PC-9 (cell line): ENCODE measurements at regions not wholly inside any gene's neighbourhood (a gene's known extent, or its start where the extent isn't known, plus 50 kb on each side); places are given as distances from the start of the nearest gene placed in this dataset.

Source experiments
- BruUV-seq: library from RNA; stranded (reverse); fragments of 400-500 nt; replicated peaks from 2 replicates; lab custom pipeline; 2021; lab: Mats Ljungman, UMichigan
- CTCF ChIA-PET: fragments of 300-600 bp; sonication (Branson Sonifier 250); formaldehyde crosslinking; loops from one replicate; lab custom pipeline; 2022; ENCODE audit warnings: antibody characterized with exemption; lab: Charles Lee
- POLR2A ChIA-PET: fragments of 300-600 bp; sonication (Branson Sonifier 250); formaldehyde crosslinking; loops from one replicate; lab custom pipeline; 2022; ENCODE audit warnings: antibody characterized with exemption; ENCODE audit not compliant: unreplicated experiment; lab: Charles Lee
- DNase-seq, 2 experiments: peaks; one replicate each; pipeline versions ENCODE4 v3.0.0 to v3.0.0-alpha.2; 2015 to 2022; ENCODE audit warnings: mixed read lengths in 1 of 2
- H2AFZ ChIP-seq: fragments of 200-600 bp; sonication (generic); 2 replicates; pipeline ENCODE4 v1.8.1; 2017; ENCODE audit warnings: antibody characterized with exemption
- H3F3A ChIP-seq: fragments of 200-600 bp; sonication (generic); 2 replicates; pipeline ENCODE4 v1.8.1; 2017; ENCODE audit warnings: antibody characterized with exemption, mild to moderate bottlenecking, low read depth; ENCODE audit not compliant: insufficient read depth
- H3K27ac ChIP-seq: fragments of 200-600 bp; sonication (generic); 2 replicates; pipeline ENCODE4 v1.6.1; 2016; ENCODE audit warnings: mixed run types
- H3K27me3 ChIP-seq: fragments of 200-600 bp; sonication (generic); 2 replicates; pipeline ENCODE4 v1.6.1; 2016; ENCODE audit warnings: low read depth, mixed run types; ENCODE audit not compliant: insufficient read depth
- H3K36me3 ChIP-seq: fragments of 200-600 bp; sonication (generic); 2 replicates; pipeline ENCODE4 v1.6.1; 2016; ENCODE audit warnings: low read depth, mixed run types
- H3K4me1 ChIP-seq: fragments of 200-600 bp; sonication (generic); replicated peaks from 2 replicates; pipeline ENCODE4 v1.6.1; 2016; ENCODE audit warnings: mixed run types; ENCODE audit not compliant: insufficient read depth
- H3K4me2 ChIP-seq: fragments of 200-600 bp; sonication (generic); 2 replicates; pipeline ENCODE4 v1.6.1; 2017; ENCODE audit warnings: mixed run types
- H3K4me3 ChIP-seq: fragments of 200-600 bp; sonication (generic); 2 replicates; pipeline ENCODE4 v1.6.1; 2016; ENCODE audit warnings: mixed run types
- H3K79me2 ChIP-seq: fragments of 200-600 bp; sonication (generic); 2 replicates; pipeline ENCODE4 v1.6.1; 2017; ENCODE audit warnings: low read depth, mixed run types
- H3K9me2 ChIP-seq: fragments of 200-600 bp; sonication (generic); 2 replicates; pipeline ENCODE4 v1.8.1; 2017; ENCODE audit warnings: mild to moderate bottlenecking; ENCODE audit not compliant: insufficient read depth
- H3K9me3 ChIP-seq: fragments of 200-600 bp; sonication (generic); 2 replicates; pipeline ENCODE4 v1.8.1; 2016; ENCODE audit warnings: low read depth; ENCODE audit not compliant: insufficient read depth
- H4K20me1 ChIP-seq: fragments of 200-600 bp; sonication (generic); 2 replicates; pipeline ENCODE4 v1.8.1; 2017; ENCODE audit not compliant: insufficient read depth
- EZH2 ChIP-seq: fragments of 200-600 bp; sonication (generic); IDR thresholded peaks from 2 replicates; pipeline ENCODE4 v1.8.0; 2017; ENCODE audit warnings: antibody characterized with exemption, low read depth
- intact Hi-C: fragments of 100-400 bp; cut with micrococcal nuclease; formaldehyde crosslinking; loops from one replicate; pipeline ENCODE4 v1.10.0; 2022; ENCODE audit not compliant: unreplicated experiment
- TF ChIP-seq, protein P1 (sequence below): fragments of 200-600 bp; sonication (generic); conservative IDR thresholded peaks from 2 replicates; pipeline ENCODE4 v1.6.1; 2017; ENCODE audit warnings: mixed run types, antibody characterized with exemption, mild to moderate bottlenecking, moderate library complexity

DNA sequence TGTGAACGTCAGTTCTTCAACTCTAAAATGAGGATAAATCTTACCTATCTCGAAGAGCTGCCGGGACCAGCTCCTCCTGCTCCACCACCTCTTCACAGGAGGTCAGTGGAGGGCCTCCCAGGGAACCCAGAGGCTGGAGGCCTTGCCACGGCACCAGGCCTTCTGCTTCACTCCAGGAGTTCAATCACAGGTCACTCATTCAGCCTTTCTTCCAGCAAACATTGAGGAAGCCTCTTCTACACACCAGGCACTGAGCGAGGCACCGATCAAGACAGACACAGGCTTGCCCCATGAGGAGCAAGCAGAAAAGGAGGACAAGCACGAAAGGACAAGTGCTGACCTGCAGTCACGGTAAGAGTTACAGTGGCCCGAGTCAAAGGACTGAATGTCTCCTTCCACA is 64.8 kb upstream of the WNT11 start:
- TF ChIP-seq EZH2: no peak
- TF ChIP-seq, protein P1, sequence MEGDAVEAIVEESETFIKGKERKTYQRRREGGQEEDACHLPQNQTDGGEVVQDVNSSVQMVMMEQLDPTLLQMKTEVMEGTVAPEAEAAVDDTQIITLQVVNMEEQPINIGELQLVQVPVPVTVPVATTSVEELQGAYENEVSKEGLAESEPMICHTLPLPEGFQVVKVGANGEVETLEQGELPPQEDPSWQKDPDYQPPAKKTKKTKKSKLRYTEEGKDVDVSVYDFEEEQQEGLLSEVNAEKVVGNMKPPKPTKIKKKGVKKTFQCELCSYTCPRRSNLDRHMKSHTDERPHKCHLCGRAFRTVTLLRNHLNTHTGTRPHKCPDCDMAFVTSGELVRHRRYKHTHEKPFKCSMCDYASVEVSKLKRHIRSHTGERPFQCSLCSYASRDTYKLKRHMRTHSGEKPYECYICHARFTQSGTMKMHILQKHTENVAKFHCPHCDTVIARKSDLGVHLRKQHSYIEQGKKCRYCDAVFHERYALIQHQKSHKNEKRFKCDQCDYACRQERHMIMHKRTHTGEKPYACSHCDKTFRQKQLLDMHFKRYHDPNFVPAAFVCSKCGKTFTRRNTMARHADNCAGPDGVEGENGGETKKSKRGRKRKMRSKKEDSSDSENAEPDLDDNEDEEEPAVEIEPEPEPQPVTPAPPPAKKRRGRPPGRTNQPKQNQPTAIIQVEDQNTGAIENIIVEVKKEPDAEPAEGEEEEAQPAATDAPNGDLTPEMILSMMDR: no peak
- Histone ChIP-seq H3F3A (peaks cover 6% of the 10 kb centered on the region; the same call in 1 of the 2 replicates), H3K27ac (no peak overlapping the region), H3K4me1 (peaks cover 10% of the 10 kb centered on the region), H4K20me1 (no peaks in the 10 kb centered on the region), H3K9me2 (no peaks in the 10 kb centered on the region), H3K9me3 (0 out of 2 replicates have a peak, but pooled peaks cover 5% of the 10 kb centered on the region), H3K79me2 (no peaks in the 10 kb centered on the region), H3K36me3 (no peaks in the 10 kb centered on the region), H3K4me2 (no peak overlapping the region), H2AFZ (no peak overlapping the region), H3K27me3 (no peaks in the 10 kb centered on the region), H3K4me3 (no peak overlapping the region)
- ChIA-PET POLR2A (no interaction called here), CTCF (no interaction called here)
- intact Hi-C loops: no loop called here
- no peak for DNase-seq
- no TSS peak for BruUV-seq

DNA sequence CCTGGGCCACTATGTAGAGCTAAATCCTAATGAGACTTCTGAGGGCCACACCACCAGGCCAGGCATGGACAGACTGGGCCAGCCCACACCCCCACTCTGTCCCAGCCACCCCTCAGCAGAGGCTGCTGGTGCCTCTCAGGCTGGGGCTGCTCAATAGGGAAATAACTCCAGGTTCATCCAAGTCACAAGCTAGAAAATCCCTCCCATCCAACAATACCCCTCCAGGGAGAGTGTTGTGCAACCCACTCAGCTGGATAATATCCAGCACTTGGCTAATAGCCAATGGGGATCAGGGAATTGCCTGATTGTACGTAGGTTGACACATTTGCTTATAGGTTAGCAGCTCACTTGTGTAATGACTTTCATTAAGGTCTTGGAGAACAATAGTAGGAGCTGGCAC is 64.1 kb upstream of the WNT11 start:
- CTCF ChIA-PET: interaction anchor here (0.6 kb wide), 1 partner anchor 24 kb away, joined by 4 read pairs; no protein-coding TSS in a partner anchor
- Histone ChIP-seq H3K27me3 (no peaks in the 10 kb centered on the region), H3K4me3 (no peak overlapping the region), H3K79me2 (no peaks in the 10 kb centered on the region), H3F3A (peaks cover 13% of the 10 kb centered on the region; the same call in 1 of the 2 replicates), H3K4me1 (peaks cover 17% of the 10 kb centered on the region), H3K27ac (no peak overlapping the region), H3K9me2 (no peaks in the 10 kb centered on the region), H2AFZ (no peak overlapping the region), H3K9me3 (0 out of 2 replicates have a peak, but pooled peaks cover 5% of the 10 kb centered on the region), H3K4me2 (no peak overlapping the region), H3K36me3 (no peaks in the 10 kb centered on the region), H4K20me1 (no peaks in the 10 kb centered on the region)
- intact Hi-C loops: no loop called here
- no peak for DNase-seq
- POLR2A ChIA-PET: no interaction called here
- no peak for TF ChIP-seq EZH2
- TF ChIP-seq, protein P1: no peak
- BruUV-seq: no TSS peak

DNA sequence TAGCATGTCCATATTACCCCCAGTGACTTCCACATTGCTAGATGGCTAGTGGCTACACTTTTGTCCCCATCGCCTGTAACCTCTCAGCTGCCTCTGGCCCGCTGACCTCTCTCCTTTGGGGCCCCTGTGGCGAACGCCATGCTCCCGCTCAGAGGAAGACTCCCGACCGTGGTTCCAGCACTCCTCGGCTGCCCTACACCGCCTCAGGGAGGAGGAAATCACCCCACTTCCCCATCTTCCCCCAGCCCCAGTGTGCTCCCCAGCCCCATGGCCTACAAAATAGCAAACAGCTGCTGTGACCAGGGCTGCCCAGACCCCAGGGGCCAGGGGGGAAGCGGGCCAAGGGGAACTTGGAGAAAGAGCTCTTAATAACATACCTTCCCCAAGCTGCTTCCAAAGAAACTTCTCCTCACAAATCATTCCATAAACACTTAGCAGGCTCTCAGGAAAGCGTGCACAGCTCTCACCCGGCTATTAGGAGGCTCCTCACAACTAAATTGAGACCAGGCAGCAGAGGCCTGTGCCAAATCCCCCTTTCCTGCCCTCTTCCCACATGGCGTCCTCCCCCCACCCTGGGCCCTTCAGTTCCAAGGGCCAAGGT is 63.5 kb upstream of the WNT11 start:
- H3K4me1 ChIP-seq: peaks cover 19% of the 10 kb centered on the region
- no peak overlapping the region for H3K27ac ChIP-seq
- POLR2A ChIA-PET: no interaction called here
- H3K9me3 ChIP-seq: 0 out of 2 replicates have a peak, but pooled peaks cover 5% of the 10 kb centered on the region
- no TSS peak for BruUV-seq
- no peaks in the 10 kb centered on the region for H4K20me1 ChIP-seq
- H3F3A ChIP-seq: peaks cover 15% of the 10 kb centered on the region; the same call in 1 of the 2 replicates
- H3K9me2 ChIP-seq: no peaks in the 10 kb centered on the region
- H3K36me3 ChIP-seq: no peaks in the 10 kb centered on the region
- H3K79me2 ChIP-seq: no peaks in the 10 kb centered on the region
- no peaks in the 10 kb centered on the region for H3K27me3 ChIP-seq
- CTCF ChIA-PET: interaction anchor here (0.6 kb wide), 1 partner anchor 25 kb away, joined by 4 read pairs; no protein-coding TSS in a partner anchor
- DNase-seq: no peak
- intact Hi-C loops: no loop called here
- H2AFZ ChIP-seq: no peak overlapping the region
- TF ChIP-seq, protein P1: no peak
- TF ChIP-seq EZH2: no peak
- H3K4me3 ChIP-seq: no peak overlapping the region
- no peak overlapping the region for H3K4me2 ChIP-seq
